HFF-Myc (cell line): ENCODE measurements at regions not wholly inside any gene's neighbourhood (a gene's known extent, or its start where the extent isn't known, plus 50 kb on each side); places are given as distances from the start of the nearest gene placed in this dataset.
A peak's percentile ranks its signal among the peaks of the same experiment; 100 is the strongest.

Experiments used
- DNase-seq: peaks from one replicate; pipeline ENCODE4 v3.0.0-alpha.2; 2011; ENCODE audit warnings: low read depth; ENCODE audit errors: extremely low read depth
- H3K4me3 ChIP-seq: replicated peaks from 2 replicates; pipeline ENCODE4 v1.5.1; 2011; ENCODE audit warnings: low read depth, mild to moderate bottlenecking, control low read depth, low read length
- TF ChIP-seq, protein P1 (sequence below): IDR thresholded peaks from 2 replicates; pipeline ENCODE4 v1.5.1; 2012; ENCODE audit warnings: mild to moderate bottlenecking, low read depth, low read length, control low read depth; ENCODE audit errors: missing control alignments

DNA sequence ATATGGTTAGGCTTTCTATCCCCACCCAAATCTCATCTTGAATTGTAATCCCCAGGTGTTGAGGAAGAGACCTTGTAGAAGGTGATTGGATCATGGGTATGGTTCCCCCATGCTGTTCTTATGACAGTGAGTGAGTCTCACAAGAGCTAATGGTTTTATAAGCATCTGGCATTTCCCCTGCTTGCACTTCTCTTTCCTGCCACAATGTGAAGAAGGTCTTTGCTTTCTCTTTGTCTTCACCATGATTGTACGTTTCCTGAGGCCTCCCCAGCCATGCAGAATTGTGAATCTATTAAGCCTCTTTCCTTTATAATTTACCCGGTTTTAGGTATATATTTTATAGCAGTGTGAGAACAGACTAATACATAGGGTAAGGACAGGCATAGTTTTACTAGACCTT, 334.5 kb downstream of the TLR4 start:
- DNase-seq, result no peak
- H3K4me3 ChIP-seq, result no peak overlapping the region
- TF ChIP-seq, protein P1, sequence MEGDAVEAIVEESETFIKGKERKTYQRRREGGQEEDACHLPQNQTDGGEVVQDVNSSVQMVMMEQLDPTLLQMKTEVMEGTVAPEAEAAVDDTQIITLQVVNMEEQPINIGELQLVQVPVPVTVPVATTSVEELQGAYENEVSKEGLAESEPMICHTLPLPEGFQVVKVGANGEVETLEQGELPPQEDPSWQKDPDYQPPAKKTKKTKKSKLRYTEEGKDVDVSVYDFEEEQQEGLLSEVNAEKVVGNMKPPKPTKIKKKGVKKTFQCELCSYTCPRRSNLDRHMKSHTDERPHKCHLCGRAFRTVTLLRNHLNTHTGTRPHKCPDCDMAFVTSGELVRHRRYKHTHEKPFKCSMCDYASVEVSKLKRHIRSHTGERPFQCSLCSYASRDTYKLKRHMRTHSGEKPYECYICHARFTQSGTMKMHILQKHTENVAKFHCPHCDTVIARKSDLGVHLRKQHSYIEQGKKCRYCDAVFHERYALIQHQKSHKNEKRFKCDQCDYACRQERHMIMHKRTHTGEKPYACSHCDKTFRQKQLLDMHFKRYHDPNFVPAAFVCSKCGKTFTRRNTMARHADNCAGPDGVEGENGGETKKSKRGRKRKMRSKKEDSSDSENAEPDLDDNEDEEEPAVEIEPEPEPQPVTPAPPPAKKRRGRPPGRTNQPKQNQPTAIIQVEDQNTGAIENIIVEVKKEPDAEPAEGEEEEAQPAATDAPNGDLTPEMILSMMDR, result no peak

GRCh38 chr9:118058227-118058626, 354.0 kb downstream of the TLR4 start:
- TF ChIP-seq, protein P1, result no peak
- DNase-seq, result no peak
- no peak overlapping the region for H3K4me3 ChIP-seq

DNA sequence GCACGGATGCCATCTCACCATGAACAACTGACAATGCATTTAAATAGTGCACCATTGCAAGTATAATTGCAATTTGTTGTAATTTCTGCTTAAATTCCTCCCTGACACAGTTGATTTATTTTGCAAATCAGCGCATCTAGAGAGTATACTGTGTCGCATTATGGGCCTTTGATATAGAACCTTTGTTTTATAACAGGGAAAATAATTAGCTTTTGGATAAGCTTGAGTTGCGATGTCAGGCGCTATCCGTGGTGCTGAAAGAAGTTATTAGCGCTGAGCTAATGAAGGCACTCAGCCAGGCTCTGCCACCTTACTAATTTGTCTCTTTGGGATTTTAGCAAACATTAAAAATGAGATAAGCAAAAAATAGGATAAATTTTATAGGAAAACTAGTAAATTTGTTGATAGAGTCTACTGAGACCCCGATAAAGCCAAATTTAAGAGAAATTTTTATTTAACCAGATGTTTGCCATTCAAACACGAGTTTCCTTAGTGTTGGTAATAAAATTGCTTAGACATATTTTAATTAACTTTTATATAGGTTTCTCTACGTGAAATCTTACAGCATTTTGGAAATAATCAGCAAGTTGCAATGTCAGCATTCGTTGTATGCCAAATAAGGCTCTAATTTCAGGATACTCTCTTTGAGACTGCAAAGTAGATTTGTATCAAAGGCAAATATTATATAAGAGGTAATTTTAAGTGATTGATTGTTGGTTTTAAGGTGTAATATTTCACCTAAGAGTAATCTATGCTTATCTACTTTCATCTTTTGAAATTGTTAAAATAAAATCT, 355.5 kb downstream of the TLR4 start:
- DNase-seq, result peak; percentile 3
- no peak overlapping the region for H3K4me3 ChIP-seq
- TF ChIP-seq, protein P1, result no peak

DNA sequence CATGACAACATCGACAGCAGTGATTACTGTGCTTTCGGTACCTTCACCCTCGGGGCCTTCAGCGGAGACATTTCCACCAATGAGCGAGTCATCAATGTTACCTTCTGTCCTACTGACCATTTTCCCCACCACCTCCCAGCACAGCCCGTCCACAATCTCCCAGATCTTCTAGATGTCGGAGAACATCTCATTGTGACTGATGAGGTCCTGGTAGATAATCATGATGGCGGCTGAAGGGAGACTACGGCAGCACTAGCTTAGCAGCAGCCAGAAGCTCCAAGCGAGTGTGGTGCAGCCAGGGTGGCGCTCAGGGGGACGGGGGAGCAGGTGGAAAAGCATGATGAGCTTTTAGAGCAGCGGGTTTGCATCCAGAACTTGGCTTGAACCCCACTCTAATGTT, 379.0 kb downstream of the TLR4 start:
- TF ChIP-seq, protein P1, result no peak
- no peak overlapping the region for H3K4me3 ChIP-seq
- DNase-seq, result no peak

DNA sequence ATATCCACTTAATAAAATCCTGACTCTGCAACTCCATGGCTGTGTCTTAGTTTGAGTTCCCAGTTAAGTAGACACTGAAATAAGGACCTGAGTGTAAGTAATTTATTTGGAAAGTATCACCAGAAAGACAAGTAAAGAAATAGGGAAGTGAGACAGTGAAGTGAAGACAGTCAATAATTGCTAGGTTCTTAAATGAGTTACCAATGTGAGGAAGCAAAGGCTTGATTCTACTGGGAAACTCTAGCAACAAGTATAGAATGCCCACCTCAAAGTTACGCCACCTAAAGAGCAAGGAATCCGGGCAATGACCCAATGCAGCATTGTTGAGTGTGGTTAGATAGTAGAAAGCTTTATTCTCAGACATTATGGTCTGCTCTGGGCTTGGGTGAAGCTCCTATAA, 383.9 kb downstream of the TLR4 start:
- TF ChIP-seq, protein P1, result no peak
- no peak for DNase-seq
- no peak overlapping the region for H3K4me3 ChIP-seq

DNA sequence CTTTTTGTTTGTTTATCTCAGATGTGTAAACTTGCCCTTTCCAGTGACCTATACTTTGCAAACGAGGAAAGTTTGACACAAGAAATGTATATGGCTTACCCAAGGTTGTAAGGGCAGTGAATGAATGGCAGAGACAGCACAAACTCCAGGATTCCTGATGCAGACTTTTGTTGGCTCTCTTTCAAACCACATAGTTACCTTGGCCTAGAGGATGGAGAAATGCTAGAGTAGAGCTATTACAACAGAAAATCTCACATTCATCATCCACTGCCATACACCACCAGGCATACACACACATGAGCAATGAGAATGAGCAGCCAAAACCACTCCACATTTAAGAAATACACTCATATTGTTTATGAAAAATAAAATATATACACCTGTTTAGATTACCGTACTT, 387.0 kb downstream of the TLR4 start:
- no peak overlapping the region for H3K4me3 ChIP-seq
- DNase-seq, result no peak
- TF ChIP-seq, protein P1, result no peak
